SK-N-SH treated with all-trans-retinoic acid at 6 μM for 48 hours (cell line): ENCODE measurements at regions not wholly inside any gene's neighbourhood (a gene's known extent, or its start where the extent isn't known, plus 50 kb on each side); places are given as distances from the start of the nearest gene placed in this dataset.

Experiments used
- BACH2 ChIP-seq: fragments of 250-450 bp; sonication (Bioruptor Pico); IDR thresholded peaks from 2 replicates; pipeline ENCODE4 v1.9.0; 2021; ENCODE audit warnings: mild to moderate bottlenecking, borderline replicate concordance
- OSR1 ChIP-seq: fragments of 250-450 bp; sonication (Bioruptor Pico); IDR thresholded peaks from 2 replicates; pipeline ENCODE4 v1.8.0; 2022; ENCODE audit warnings: moderate library complexity, mild to moderate bottlenecking, inconsistent platforms
- ZC3H10 ChIP-seq: fragments of 250-450 bp; sonication (Bioruptor Pico); IDR thresholded peaks from 2 replicates; pipeline ENCODE4 v1.5.1; 2021; ENCODE audit warnings: mild to moderate bottlenecking, moderate library complexity
- ZNF8 ChIP-seq: fragments of 450-650 bp; formaldehyde crosslinking; IDR thresholded peaks from 2 replicates; pipeline ENCODE4 v1.5.0; 2020; ENCODE audit warnings: mild to moderate bottlenecking, moderate library complexity
- TF ChIP-seq, protein P1 (sequence below): fragments of 250-450 bp; sonication (Bioruptor Pico); IDR thresholded peaks from 2 replicates; pipeline ENCODE4 v1.8.0; 2020; ENCODE audit warnings: mild to moderate bottlenecking, moderate library complexity, borderline replicate concordance

DNA sequence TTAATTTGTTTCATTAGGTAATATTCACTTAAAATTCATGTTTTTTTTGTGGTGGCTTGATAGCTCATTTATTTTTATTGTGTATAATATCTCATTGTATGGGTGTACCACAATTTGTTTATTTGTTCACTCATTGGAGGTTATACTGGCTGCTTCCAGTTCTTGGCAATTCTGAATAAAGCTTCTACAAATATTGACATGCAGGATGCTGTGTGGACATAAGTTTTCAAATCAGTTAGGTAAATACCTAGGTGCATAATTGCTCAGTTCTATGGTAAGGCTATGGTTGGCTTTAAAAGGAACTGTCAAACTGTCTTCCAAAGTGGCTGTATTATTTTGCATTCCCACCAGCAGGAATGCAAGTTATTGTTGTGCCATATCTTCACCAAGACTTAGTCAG lies 504.5 kb upstream of the GALNTL6 start:
- TF ChIP-seq, protein P1, sequence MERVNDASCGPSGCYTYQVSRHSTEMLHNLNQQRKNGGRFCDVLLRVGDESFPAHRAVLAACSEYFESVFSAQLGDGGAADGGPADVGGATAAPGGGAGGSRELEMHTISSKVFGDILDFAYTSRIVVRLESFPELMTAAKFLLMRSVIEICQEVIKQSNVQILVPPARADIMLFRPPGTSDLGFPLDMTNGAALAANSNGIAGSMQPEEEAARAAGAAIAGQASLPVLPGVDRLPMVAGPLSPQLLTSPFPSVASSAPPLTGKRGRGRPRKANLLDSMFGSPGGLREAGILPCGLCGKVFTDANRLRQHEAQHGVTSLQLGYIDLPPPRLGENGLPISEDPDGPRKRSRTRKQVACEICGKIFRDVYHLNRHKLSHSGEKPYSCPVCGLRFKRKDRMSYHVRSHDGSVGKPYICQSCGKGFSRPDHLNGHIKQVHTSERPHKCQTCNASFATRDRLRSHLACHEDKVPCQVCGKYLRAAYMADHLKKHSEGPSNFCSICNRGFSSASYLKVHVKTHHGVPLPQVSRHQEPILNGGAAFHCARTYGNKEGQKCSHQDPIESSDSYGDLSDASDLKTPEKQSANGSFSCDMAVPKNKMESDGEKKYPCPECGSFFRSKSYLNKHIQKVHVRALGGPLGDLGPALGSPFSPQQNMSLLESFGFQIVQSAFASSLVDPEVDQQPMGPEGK (CRISPR knock-in tag) = no peak
- TF ChIP-seq OSR1 (CRISPR knock-in tag) = no peak
- no peak for TF ChIP-seq BACH2 (CRISPR knock-in tag)
- TF ChIP-seq ZC3H10 (CRISPR knock-in tag) = no peak
- TF ChIP-seq ZNF8 = no peak
